ENCODE measurements at regions not wholly inside any gene's neighbourhood (a gene's known extent, or its start where the extent isn't known, plus 50 kb on each side); places are given as distances from the start of the nearest gene placed in this dataset.

- H3K9me3 Mint-ChIP-seq (ENCODE audit: insufficient read depth), result peaks cover 2% of the 10 kb centered on the region
- Histone ChIP-seq H3K79me2 (ENCODE audit: control insufficient read depth, insufficient read depth, low read length) (no peaks in the 10 kb centered on the region), H4K20me1 (ENCODE audit: control insufficient read depth, insufficient read depth, low read length, poor library complexity, severe bottlenecking) (no peaks in the 10 kb centered on the region), H3K36me3 (replicated peaks in 1 of 2; ENCODE audit: control extremely low read depth in 1 of 2, control insufficient read depth in 1 of 2, extremely low read depth in 1 of 2, insufficient read depth in 2 of 2, low read length in 1 of 2) (no peaks in the 10 kb centered on the region), H2AFZ (ENCODE audit: insufficient read depth, low read depth, low read length, poor library complexity, severe bottlenecking) (no peak overlapping the region), H3K4me3 (ENCODE audit: control extremely low read depth in 1 of 5, extremely low read depth in 1 of 5, insufficient read depth in 1 of 5, low read depth in 2 of 5, low read length in 4 of 5) (no peak overlapping the region), H3K4me2 (replicated peaks; ENCODE audit: low read depth, low read length, poor library complexity, severe bottlenecking) (no peak overlapping the region), H3K9ac (ENCODE audit: low read length) (no peak overlapping the region), H3K4me1 (ENCODE audit: control insufficient read depth in 2 of 2, insufficient read depth in 2 of 2, low read length in 2 of 2) (no peaks in the 10 kb centered on the region), H3K27me3 (replicated peaks in 1 of 4; ENCODE audit: control extremely low read depth in 1 of 4, control insufficient read depth in 3 of 4, insufficient read depth in 4 of 4, low read length in 3 of 4) (no peaks in the 10 kb centered on the region), H3K9me3 (ENCODE audit: control extremely low read depth in 1 of 3, control insufficient read depth in 2 of 3, insufficient read depth in 1 of 3, low read length in 2 of 3) (peaks cover 0 to 4% (median 0%) of the 10 kb centered on the region in 3 donors), H3K27ac (ENCODE audit: low read length in 2 of 2) (no peak overlapping the region)
- no peak overlapping the region for H3K27ac Mint-ChIP-seq
- no peak for DNase-seq
- TF ChIP-seq CTCF (IDR thresholded peaks at IDR 0.05) (no peak), EZH2 (IDR thresholded peaks at IDR 0.05; ENCODE audit: borderline replicate concordance, insufficient read depth, low read depth, low read length, poor library complexity, severe bottlenecking) (no peak)
- no peaks in the 10 kb centered on the region for H3K27me3 Mint-ChIP-seq
- WGBS (ENCODE audit: insufficient coverage), result no CpG with 5 or more reads among the region's 1 CpG
- ChIA-PET CTCF (no interaction called here), POLR2A (no interaction called here)
- H3K4me1 Mint-ChIP-seq, result no peaks in the 10 kb centered on the region
- H3K4me3 Mint-ChIP-seq, result no peak overlapping the region
- no peak for ATAC-seq (ENCODE audit: low read depth)
- intact Hi-C loops (cut with micrococcal nuclease), result no loop called here
Observed at GRCh38 chr13:54175466-54175865, 1146.9 kb downstream of the OLFM4 start.

GRCh38 chr13:54177466-54177865, 1148.9 kb downstream of the OLFM4 start:
- intact Hi-C loops (cut with micrococcal nuclease), result no loop called here
- TF ChIP-seq CTCF (IDR thresholded peaks at IDR 0.05), result no peak
- TF ChIP-seq EZH2 (IDR thresholded peaks at IDR 0.05; ENCODE audit: borderline replicate concordance, insufficient read depth, low read depth, low read length, poor library complexity, severe bottlenecking), result no peak
- ATAC-seq (ENCODE audit: low read depth), result no peak

More at GRCh38 chr13:54177466-54177865, 1148.9 kb downstream of the OLFM4 start:
- WGBS (ENCODE audit: insufficient coverage), result 83% methylated on average over 1 of the region's 3 CpGs
- no peak for DNase-seq
- H4K20me1 ChIP-seq (ENCODE audit: control insufficient read depth, insufficient read depth, low read length, poor library complexity, severe bottlenecking), result no peaks in the 10 kb centered on the region
- H3K27ac ChIP-seq (ENCODE audit: low read length in 2 of 2), result no peak overlapping the region
- CTCF ChIA-PET, result no interaction called here
- no peak overlapping the region for H3K9ac ChIP-seq (ENCODE audit: low read length)
- H3K27me3 ChIP-seq (replicated peaks in 1 of 4; ENCODE audit: control extremely low read depth in 1 of 4, control insufficient read depth in 3 of 4, insufficient read depth in 4 of 4, low read length in 3 of 4), result no peaks in the 10 kb centered on the region
- POLR2A ChIA-PET, result no interaction called here
- Mint-ChIP-seq H3K27me3 (no peaks in the 10 kb centered on the region), H3K4me1 (no peaks in the 10 kb centered on the region), H3K27ac (no peak overlapping the region), H3K9me3 (ENCODE audit: insufficient read depth) (no peaks in the 10 kb centered on the region), H3K4me3 (no peak overlapping the region)
- H3K36me3 ChIP-seq (replicated peaks in 1 of 2; ENCODE audit: control extremely low read depth in 1 of 2, control insufficient read depth in 1 of 2, extremely low read depth in 1 of 2, insufficient read depth in 2 of 2, low read length in 1 of 2), result no peaks in the 10 kb centered on the region
- no peak overlapping the region for H3K4me3 ChIP-seq (ENCODE audit: control extremely low read depth in 1 of 5, extremely low read depth in 1 of 5, insufficient read depth in 1 of 5, low read depth in 2 of 5, low read length in 4 of 5)
- H3K4me2 ChIP-seq (replicated peaks; ENCODE audit: low read depth, low read length, poor library complexity, severe bottlenecking), result no peak overlapping the region
- no peaks in the 10 kb centered on the region for H3K4me1 ChIP-seq (ENCODE audit: control insufficient read depth in 2 of 2, insufficient read depth in 2 of 2, low read length in 2 of 2)
- no peak overlapping the region for H2AFZ ChIP-seq (ENCODE audit: insufficient read depth, low read depth, low read length, poor library complexity, severe bottlenecking)
- H3K9me3 ChIP-seq (ENCODE audit: control extremely low read depth in 1 of 3, control insufficient read depth in 2 of 3, insufficient read depth in 1 of 3, low read length in 2 of 3), result no peaks in the 10 kb centered on the region
- no peaks in the 10 kb centered on the region for H3K79me2 ChIP-seq (ENCODE audit: control insufficient read depth, insufficient read depth, low read length)

All from B cell (primary cell).